NCI-H1417 treated with DMSO at 0.1 percent for 48 hours (cell line): ENCODE measurements at regions not wholly inside any gene's neighbourhood (a gene's known extent, or its start where the extent isn't known, plus 50 kb on each side); places are given as distances from the start of the nearest gene placed in this dataset.
"Not testable (repeated sequence)": the region's sequence is repeated elsewhere in the genome, so short reads cannot be mapped to it uniquely, and the experiment has no call there.

Experiments
- DNase-seq: peaks from one replicate; lab custom pipeline; 2025; lab: John Stamatoyannopoulos, UW

DNA sequence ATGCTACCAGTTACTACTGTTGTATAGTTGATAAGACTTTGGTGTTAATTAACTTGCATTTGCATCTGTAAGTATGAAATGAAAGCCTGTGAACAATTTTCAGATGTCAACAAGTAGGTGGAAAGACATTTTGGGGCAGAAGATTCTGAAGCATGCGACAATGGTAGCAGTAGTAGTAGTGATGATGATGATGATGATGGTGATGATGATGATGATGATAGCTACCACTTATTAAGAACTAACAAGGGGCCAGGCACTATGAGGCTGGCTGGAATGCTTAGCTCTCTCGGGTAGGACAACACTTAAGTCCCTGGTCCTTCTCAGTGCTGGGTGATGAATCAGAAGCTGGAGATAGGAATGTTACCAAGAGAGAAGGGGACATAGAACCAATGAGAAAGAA is 333.4 kb upstream of the IL12A start:
- no peak for DNase-seq

DNA sequence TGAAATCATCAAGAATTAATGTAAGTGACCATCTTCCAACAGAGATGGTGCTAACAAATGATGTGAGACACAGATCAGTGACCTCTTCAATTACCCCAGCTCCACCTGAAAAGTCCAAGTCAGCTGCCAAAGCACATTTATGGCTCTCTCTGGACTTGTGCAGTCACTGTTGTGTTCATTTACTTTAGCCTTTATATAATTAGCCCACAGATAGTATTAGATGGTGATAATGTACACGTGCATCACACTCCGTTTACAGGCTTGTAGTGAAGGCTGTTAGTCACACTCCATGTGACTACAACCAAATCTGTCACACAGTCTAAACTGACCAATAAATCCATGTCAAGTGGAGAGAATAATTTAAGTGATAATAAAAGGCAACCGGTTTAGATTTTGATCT is 331.5 kb upstream of the IL12A start:
- no peak for DNase-seq

DNA sequence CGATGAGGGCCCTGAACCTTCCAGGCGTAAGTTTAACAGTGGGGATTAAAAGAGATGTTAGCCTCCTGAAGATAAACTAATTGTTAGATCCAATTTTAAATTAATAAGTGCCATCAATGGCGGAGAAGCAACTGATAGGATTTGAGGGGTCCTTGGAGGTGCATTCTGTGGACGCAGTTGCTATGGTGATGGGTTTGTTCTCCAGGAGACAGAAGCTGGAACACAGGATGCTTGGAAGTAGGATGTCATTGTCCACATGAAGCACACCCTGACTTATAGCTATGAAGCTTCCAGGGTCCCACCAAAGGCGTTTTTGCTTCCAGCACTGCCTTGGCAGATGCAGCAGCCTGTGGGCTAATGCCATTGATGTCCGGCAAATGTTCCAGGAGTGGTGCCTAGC is 331.0 kb upstream of the IL12A start:
- DNase-seq: no peak

DNA sequence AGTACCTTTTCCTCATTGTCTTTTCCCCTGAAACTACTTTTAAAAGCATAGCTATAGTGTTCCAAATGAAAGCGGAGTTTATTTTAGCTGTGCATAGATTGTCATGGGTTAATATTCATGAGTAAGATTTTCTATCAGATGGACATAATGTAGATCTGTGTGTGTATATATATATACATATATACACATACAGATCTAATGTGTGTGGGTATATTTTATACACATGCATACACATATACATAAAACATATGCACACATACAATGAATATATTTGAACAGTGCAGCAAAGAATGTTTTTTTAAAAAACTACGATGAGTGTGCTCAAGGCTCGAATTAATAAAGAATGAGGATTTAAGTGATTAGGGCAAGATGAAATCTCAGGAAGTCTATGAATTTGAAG is 328.3 kb upstream of the IL12A start:
- DNase-seq: no peak

DNA sequence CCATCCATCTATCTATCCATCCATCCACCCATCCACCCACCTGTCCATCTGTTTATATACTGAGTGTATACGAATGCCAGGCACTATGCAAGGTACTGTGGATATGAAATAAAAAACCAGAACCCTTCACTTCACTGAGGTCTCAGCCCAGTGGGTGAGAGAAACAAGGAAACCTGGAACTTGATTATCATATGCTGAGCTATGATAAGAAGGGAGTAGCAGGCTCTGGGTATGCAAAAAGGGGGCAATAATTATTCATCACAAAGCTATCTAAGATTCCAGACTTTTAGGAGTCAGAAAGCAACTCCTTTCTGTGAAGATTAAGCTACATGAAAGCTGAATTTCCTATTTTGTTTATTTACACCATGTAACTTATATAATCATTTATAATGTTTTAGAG is 327.7 kb upstream of the IL12A start:
- no peak for DNase-seq

DNA sequence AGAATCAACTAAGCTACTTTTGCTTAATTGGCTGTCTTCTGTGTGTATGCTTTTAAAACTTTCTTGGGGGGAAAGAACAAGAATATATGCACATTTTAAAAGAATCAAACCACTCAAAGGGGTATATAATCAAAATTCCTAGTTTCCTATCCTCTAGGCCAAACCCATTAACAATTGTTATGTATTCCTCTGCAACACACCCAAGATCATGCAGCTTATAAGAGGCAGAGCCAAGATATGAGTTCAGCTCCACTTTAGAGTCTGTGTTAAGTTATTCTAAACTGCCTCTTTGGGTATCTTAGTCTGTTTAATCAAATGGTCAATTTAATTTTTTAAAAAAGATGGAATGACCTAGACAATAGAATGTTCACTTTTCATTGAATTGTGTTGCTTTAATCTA is 326.1 kb upstream of the IL12A start:
- no peak for DNase-seq

DNA sequence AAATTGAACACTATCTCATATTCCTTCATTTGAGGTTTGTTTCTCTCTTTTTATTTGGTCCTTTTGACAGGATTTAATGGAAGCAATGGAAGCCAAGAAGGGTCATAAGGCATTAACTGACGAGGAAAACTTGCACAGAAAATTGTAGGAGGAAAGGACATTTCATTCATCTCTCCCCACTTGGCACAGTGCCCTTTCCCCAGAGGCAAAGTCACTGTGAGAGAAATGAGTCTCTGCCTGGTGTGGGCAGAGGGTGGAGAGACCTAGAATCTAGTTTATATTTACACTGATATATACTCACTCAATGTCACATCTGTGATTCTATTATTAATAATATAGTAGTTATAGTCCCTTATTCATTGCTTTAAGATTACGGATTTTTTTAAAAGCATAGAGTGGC is 324.6 kb upstream of the IL12A start:
- DNase-seq: no peak

DNA sequence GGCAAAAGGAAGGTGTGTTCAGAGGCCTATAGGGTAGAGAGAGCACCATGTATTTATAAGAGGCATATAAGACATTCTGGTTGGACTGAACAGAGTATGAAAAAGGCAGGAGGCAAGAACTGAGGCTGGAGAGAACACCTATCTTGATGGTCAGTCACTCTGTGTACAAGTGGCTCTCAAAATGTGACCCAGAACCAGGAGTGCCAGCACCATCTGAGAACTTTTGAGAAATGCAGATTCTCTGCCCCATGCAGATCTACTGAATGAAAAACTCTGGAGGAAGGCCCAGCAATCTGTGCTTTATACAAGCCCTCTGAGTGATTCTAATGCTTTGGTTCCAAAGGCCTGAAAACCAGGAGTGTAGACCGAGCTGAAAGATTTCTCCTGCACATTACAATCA is 324.0 kb upstream of the IL12A start:
- no peak for DNase-seq

DNA sequence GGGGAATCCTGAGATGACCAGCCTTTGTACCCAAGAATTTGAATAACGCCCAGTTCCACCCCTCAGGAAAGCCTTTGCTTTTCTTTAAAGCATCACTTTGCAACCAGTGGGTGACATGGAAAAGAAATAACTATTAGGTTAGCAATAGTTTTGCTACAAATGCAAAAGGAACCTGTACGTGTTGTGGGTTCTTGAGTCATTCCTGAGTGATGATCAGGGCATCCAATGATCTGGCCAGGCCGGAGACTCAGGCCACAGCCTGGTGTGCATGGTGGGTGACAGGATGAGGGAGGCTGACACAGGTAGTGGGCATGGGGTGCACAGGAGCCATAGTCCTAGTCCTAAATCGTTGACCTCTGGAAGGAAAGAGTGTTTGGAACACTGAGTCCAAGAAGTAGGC is 321.4 kb upstream of the IL12A start:
- DNase-seq: no peak

DNA sequence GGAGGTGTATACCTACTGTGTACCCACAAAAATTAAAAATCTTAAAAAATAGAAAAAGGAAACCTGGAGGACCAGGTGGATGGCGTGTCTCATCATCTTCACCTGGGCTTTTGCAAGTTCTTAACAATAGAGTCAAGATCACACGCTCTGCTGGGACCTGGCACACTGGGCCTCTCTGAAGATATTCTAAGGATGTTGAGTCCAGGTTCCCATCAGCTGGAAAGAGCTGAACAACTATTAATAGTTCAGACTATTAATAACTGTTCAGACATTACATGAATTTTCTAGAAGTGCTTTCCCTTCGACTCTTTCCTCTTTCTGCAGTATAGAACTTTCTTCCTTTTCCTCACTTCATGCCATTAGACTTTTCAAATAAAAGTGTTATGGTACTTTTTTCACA is 320.2 kb upstream of the IL12A start:
- no peak for DNase-seq

DNA sequence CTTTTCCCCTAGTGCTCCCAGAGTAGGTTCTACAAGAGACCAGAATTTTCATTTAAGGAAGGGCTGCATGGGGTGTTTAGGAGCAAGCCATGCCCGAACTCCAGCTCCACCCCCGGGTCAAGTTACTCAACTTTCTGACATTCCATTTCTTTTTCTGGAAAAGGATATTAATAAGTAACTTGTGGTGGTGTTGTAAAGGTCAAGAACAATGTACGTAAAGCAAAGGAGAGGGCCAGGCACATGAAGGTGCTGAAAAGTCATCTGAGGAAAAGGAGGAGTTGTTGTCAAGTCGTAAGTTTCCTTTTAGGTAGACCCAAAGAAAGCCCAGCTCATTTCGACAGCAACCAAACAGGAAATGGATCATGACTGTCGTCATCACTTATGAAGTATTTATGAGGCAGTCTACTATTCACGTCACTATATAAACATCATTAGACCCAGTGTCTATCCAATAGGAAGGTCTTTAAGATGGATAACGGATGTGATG is 319.6 kb upstream of the IL12A start:
- DNase-seq: no peak

DNA sequence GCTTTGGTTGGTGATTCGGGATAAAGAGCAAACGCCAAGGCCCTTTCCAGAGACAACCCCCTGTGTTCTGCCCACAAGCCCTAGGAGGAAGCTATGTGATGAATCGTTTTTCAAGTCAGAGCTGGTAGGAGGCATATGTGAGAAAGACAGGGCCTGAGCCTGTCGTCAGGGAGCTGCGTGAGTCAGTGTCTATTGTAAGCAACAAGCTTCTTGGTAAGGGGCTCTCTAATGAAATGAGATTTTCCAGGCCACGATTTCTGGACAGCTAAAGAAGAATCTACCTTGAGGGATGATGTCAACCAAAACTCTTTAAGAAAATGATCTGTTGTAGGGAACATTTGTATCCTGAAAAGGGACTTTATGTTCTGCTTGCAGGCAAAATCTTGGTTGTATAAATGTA is 318.9 kb upstream of the IL12A start:
- no peak for DNase-seq

DNA sequence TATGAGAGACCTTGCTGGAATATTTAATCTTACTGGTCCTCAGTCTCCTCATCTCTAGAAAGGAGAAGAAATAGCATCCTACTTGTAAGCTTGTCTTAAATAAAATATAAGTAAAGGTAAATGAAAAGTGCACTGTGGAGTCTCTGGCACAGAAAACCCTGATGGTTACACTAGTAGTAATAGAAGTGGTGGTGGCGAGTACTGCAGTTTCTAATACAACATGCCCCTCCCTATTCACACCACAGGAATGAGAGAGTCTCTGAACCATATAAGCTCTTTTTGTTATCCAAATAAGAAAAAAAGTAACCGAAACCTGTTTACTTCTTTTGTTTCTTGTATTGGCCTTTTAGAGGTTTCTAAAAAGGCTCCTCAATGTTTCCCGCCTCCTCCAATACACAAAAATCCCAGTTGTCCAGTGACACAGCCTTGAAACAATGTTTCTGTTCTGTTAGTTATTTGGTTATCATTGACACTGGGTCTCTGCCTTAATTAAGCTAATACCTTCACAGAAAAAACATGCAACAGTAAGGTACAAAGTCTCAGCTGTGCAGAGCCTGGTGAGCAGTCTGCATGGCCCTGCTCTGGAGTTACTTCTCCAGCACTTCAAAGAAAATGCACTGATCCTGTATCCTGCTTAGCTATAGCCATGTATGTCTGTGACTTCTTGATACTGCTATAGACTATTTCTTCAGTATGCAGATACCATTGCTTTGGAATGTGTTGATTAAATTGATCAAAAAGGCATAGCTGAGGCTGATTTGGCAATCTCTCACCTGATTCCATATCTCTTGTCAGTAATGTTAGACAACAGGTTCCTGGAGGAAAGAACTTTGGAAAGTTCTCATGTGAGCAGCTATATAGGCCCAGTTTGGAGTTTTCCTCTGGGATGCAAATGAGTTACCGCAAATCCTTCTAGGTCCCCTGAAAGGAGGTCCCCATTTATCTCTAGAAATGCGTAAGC is 315.6 kb upstream of the IL12A start:
- no peak for DNase-seq

DNA sequence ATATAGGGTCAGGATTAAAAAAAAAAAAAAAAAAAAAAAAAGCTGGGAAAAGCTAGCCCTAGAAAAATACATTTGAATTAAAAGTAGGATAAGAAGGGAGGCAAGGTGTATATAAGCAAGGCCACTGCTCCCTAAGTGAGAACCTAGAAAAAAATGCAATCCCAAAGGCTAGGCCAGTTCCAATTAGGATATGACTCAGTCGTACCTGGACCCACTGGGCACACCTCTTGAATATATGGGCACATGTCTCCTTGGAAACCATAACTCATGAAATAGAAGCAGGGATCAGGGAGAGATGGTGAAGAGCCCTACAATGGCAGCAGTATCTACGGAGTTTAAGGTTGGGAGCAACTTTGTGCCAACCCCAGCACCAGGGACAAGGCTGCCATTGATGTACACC is 314.1 kb upstream of the IL12A start:
- DNase-seq: no peak

DNA sequence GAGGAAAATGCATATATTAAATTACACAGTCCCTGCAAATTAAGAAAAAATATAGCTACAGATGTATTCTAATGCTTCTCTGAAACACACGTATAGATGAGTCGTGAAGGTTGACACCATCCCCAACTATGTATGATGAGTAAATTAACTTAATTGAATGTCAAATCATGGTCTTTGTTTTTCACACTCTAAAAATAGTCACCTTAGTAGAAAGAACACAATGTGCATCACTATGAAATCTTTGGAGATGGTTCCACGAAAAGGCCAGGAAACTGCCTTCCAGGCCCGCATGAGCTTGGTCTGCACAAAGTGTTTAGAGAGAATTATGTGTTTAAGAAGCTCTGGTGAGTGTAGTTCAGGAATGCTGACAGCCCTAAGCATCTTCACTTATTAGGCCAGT is 313.4 kb upstream of the IL12A start:
- no peak for DNase-seq

DNA sequence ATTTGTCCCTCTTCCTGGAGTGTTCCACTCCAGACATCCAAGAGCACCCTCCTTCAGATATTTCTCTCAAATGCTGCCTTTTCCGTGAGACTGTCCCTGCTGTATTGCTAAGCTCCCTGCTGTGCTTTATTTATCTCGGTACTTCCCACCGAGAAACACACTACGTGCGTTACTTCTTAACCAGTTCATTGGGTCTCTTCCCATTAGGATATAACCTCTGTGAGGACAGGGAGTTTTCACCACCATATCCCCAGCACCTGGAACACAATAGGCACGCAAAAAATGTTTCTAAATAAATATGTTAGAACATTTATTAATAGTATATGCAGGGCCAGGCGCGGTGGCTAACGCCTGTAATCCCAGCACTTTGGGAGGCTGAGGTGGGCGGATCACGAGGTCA is 308.7 kb upstream of the IL12A start:
- DNase-seq: no peak

DNA sequence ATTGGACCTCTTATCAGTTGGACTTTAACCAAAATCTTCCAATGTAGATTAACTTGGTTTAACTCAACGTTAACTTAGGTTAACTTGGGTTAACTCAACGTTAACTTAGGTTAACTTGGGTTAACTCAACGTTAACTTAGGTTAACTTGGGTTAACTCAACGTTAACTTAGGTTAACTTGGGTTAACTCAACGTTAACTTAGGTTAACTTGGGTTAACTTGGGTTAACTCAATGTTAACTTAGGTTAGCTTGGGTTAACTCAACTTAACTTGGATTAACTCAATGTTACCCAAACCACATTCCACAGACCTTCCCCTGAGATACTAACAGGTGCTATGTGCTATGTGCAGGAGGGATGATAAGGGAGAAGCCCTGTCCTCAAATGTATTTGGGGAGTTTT is 306.9 kb upstream of the IL12A start:
- DNase-seq: not testable (repeated sequence)

DNA sequence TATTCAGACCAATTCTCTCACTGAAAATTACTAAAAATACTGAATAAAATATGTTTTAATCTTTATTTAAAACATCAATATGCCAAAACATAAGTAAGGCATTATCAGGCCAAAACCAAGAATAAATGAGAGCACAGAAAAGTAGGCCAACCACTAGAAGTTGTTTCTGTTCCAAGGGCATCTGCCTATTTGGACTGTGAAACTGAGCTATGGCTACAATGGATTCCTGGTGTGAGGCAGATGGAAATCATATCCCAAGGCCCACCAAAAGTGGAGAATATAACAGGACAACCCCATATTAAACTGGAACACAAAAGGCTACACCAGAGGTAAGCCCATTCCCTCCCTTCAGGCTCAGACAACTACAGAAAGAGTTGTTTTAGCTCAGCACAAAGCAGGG is 302.8 kb upstream of the IL12A start:
- no peak for DNase-seq

DNA sequence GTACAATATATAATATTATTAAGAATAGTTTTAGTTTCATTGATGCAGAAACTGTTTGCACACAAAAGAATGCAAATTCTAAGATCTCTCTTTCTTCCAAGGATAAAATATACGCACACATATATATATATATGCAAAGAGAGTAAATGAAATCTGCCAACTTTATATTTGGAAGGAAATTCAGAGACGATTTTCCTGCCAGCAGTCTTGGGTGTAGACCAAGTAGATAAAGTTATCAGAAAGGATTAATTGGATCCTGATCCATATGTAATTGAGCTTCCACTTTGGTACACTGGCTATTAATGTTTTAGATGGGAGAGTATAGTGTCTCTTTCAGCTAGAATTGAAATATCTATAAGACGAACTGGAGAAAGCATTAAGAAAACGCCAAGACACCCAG is 295.4 kb upstream of the IL12A start:
- no peak for DNase-seq

DNA sequence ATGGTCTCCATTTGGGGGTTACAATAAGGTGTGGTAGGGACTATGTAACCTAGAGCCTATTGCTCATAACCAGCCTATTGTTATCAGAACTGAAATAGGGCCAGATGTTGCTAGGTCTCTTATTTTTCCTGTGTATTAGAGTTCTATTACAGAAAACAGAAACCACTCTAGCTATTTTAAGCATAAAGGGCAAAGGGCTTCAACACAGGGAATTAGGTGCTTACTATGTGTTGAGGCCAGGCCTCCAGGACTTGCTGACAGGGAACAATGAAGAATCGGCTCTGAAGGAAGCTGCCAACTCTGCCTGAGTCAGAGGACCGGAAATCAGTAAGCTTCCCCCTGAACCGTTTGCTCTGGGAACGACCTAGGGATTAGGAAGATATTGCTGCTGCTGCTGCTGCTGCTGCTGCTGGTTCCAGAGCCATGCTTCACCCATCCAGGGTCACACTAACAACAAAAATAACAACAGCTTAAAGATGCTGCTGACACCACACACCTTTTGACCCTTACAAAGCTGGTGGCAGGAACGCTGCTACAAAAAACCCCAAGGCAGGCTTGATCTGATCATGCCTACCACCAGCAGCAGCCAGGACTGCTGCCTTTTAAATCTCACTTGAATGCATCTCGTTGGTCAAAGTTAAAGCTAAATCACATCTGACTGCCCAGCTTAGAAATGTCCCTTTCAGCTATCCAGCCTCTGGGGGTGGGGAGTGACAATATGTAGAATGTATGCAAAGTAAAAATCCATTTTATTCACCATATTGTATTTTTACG is 276.9 kb upstream of the IL12A start:
- no peak for DNase-seq

DNA sequence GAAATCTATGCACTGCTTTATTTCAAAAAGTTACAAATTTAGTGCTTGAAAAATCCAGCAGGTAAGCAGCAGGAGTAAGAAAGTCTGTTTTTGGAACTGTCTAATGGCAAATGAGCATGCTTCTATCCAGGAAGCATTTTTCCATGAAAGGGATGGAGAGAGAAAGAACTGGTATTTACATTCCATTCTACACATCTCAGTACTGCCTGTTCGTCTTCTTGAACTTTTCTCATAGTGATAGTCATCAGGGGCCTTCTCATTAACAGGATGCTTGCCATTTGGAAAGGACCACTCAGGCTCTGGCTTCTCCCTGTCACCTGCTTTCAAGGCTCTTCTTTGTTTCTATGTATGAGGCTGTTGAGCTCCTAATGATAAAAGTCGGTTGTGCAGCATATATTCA is 267.3 kb upstream of the IL12A start:
- no peak for DNase-seq

DNA sequence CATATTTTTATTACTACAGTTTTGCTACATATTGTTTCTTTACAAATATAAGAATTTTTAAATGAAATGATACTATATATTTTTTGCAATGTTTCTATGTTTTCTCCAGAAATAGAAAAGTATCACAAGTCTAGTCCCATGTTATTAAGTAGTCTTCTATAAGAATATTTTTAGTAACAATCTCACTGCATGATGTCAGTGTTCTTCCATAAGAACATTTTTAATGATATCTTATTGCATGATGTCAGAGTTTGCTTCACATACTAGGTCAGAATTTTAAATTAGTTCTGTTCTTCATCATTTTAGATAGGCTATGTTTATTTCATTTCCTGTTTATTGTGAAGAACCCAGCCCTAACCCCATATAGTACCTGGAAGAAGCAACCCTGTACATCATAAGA is 265.3 kb upstream of the IL12A start:
- DNase-seq: no peak

DNA sequence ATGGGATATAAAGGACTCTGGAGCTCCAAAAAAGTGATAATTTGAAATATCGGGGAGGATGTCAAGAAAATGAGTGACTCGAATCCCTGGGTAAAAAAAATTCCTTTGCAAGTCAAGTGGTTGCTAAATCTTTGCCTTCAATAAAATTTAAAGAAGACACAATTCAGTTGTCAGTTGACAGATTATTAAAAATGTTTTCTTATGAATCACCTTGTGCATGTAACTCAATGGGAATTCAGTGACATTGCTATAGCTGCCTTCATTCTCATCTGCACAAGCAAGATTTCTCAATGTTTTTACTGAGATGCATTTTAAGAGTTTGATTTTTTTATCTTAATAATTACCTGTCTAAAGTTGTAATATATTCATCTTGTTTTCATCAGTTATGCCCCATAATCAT is 264.0 kb upstream of the IL12A start:
- DNase-seq: no peak
